ENCODE measurements at regions not wholly inside any gene's neighbourhood (a gene's known extent, or its start where the extent isn't known, plus 50 kb on each side); places are given as distances from the start of the nearest gene placed in this dataset.

- no peaks in the 10 kb centered on the region for H3K4me1 Mint-ChIP-seq
- DNase-seq (ENCODE audit: low spot score in 2 of 2) (no peak), ATAC-seq (replicated peaks; ENCODE audit: extremely low read depth, poor library complexity, severe bottlenecking) (no peak)
- H3K36me3 Mint-ChIP-seq (ENCODE audit: insufficient read depth) = no peaks in the 10 kb centered on the region
- peaks cover 29% of the 10 kb centered on the region for H3K9me3 Mint-ChIP-seq
- no peak overlapping the region for H3K4me3 Mint-ChIP-seq
- H3K27me3 Mint-ChIP-seq = no peaks in the 10 kb centered on the region
- no peak overlapping the region for H3K27ac Mint-ChIP-seq (ENCODE audit: low read depth)
Measured at GRCh38 chr2:40915651-40916050, 463.8 kb upstream of the SLC8A1 start.

- no peak for ATAC-seq (replicated peaks; ENCODE audit: extremely low read depth, poor library complexity, severe bottlenecking)
- H3K36me3 Mint-ChIP-seq (ENCODE audit: insufficient read depth) = no peaks in the 10 kb centered on the region
- no peak overlapping the region for H3K4me3 Mint-ChIP-seq
- H3K4me1 Mint-ChIP-seq = no peaks in the 10 kb centered on the region
- H3K27ac Mint-ChIP-seq (ENCODE audit: low read depth) = no peak overlapping the region
- no peak for DNase-seq (ENCODE audit: low spot score in 2 of 2)
- peaks cover 27% of the 10 kb centered on the region for H3K9me3 Mint-ChIP-seq
- H3K27me3 Mint-ChIP-seq = no peaks in the 10 kb centered on the region
Measured at GRCh38 chr2:40935349-40935748, 483.5 kb upstream of the SLC8A1 start.

GRCh38 chr2:40937284-40937683 lies 485.4 kb upstream of the SLC8A1 start:
- H3K4me3 Mint-ChIP-seq = no peak overlapping the region
- no peak overlapping the region for H3K27ac Mint-ChIP-seq (ENCODE audit: low read depth)
- DNase-seq (ENCODE audit: low spot score in 2 of 2) (no peak), ATAC-seq (replicated peaks; ENCODE audit: extremely low read depth, poor library complexity, severe bottlenecking) (no peak)
- no peaks in the 10 kb centered on the region for H3K4me1 Mint-ChIP-seq
- no peaks in the 10 kb centered on the region for H3K36me3 Mint-ChIP-seq (ENCODE audit: insufficient read depth)
- H3K9me3 Mint-ChIP-seq = peaks cover 22% of the 10 kb centered on the region
- H3K27me3 Mint-ChIP-seq = no peaks in the 10 kb centered on the region

- no peaks in the 10 kb centered on the region for H3K27me3 Mint-ChIP-seq
- H3K9me3 Mint-ChIP-seq = peaks cover 5% of the 10 kb centered on the region
- no peak overlapping the region for H3K4me3 Mint-ChIP-seq
- ATAC-seq (replicated peaks; ENCODE audit: extremely low read depth, poor library complexity, severe bottlenecking) (no peak), DNase-seq (ENCODE audit: low spot score in 2 of 2) (no peak)
- no peaks in the 10 kb centered on the region for H3K36me3 Mint-ChIP-seq (ENCODE audit: insufficient read depth)
- H3K27ac Mint-ChIP-seq (ENCODE audit: low read depth) = no peak overlapping the region
- H3K4me1 Mint-ChIP-seq = no peaks in the 10 kb centered on the region
Measured at GRCh38 chr2:40953341-40953740, 501.5 kb upstream of the SLC8A1 start.

GRCh38 chr2:40955042-40955441 lies 503.2 kb upstream of the SLC8A1 start:
- ATAC-seq (replicated peaks; ENCODE audit: extremely low read depth, poor library complexity, severe bottlenecking) = no peak
- H3K36me3 Mint-ChIP-seq (ENCODE audit: insufficient read depth) = no peaks in the 10 kb centered on the region
- H3K4me1 Mint-ChIP-seq = no peaks in the 10 kb centered on the region
- no peaks in the 10 kb centered on the region for H3K27me3 Mint-ChIP-seq
- H3K9me3 Mint-ChIP-seq = no peaks in the 10 kb centered on the region
- DNase-seq (ENCODE audit: low spot score in 2 of 2) = no peak
- no peak overlapping the region for H3K27ac Mint-ChIP-seq (ENCODE audit: low read depth)
- no peak overlapping the region for H3K4me3 Mint-ChIP-seq

- Mint-ChIP-seq H3K36me3 (ENCODE audit: insufficient read depth) (no peaks in the 10 kb centered on the region), H3K4me1 (no peaks in the 10 kb centered on the region), H3K4me3 (no peak overlapping the region), H3K9me3 (no peaks in the 10 kb centered on the region), H3K27me3 (no peaks in the 10 kb centered on the region), H3K27ac (ENCODE audit: low read depth) (no peak overlapping the region)
- ATAC-seq (replicated peaks; ENCODE audit: extremely low read depth, poor library complexity, severe bottlenecking) (no peak), DNase-seq (ENCODE audit: low spot score in 2 of 2) (no peak)
Measured at GRCh38 chr2:40955635-40956034, 503.7 kb upstream of the SLC8A1 start.

- Mint-ChIP-seq H3K36me3 (ENCODE audit: insufficient read depth) (no peaks in the 10 kb centered on the region), H3K4me3 (no peak overlapping the region), H3K9me3 (peaks cover 8% of the 10 kb centered on the region), H3K4me1 (no peaks in the 10 kb centered on the region), H3K27ac (ENCODE audit: low read depth) (no peak overlapping the region), H3K27me3 (no peaks in the 10 kb centered on the region)
- no peak for DNase-seq (ENCODE audit: low spot score in 2 of 2)
- ATAC-seq (replicated peaks; ENCODE audit: extremely low read depth, poor library complexity, severe bottlenecking) = no peak
Measured at GRCh38 chr2:40957508-40957907, 505.6 kb upstream of the SLC8A1 start.

- ATAC-seq (replicated peaks; ENCODE audit: extremely low read depth, poor library complexity, severe bottlenecking) = no peak
- Mint-ChIP-seq H3K27me3 (no peaks in the 10 kb centered on the region), H3K4me3 (no peak overlapping the region), H3K27ac (ENCODE audit: low read depth) (no peak overlapping the region), H3K36me3 (ENCODE audit: insufficient read depth) (no peaks in the 10 kb centered on the region), H3K9me3 (peaks cover 21% of the 10 kb centered on the region), H3K4me1 (no peaks in the 10 kb centered on the region)
- no peak for DNase-seq (ENCODE audit: low spot score in 2 of 2)
Measured at GRCh38 chr2:40962026-40962425, 510.1 kb upstream of the SLC8A1 start.

GRCh38 chr2:40964509-40965250 lies 512.8 kb upstream of the SLC8A1 start:
- Mint-ChIP-seq H3K27ac (ENCODE audit: low read depth) (no peak overlapping the region), H3K36me3 (ENCODE audit: insufficient read depth) (no peaks in the 10 kb centered on the region), H3K4me1 (no peaks in the 10 kb centered on the region), H3K4me3 (no peak overlapping the region), H3K9me3 (peaks cover 26% of the 10 kb centered on the region), H3K27me3 (no peaks in the 10 kb centered on the region)
- ATAC-seq (replicated peaks; ENCODE audit: extremely low read depth, poor library complexity, severe bottlenecking) (no peak), DNase-seq (ENCODE audit: low spot score in 2 of 2) (no peak)

GRCh38 chr2:40967451-40967850 lies 515.6 kb upstream of the SLC8A1 start:
- Mint-ChIP-seq H3K27me3 (no peaks in the 10 kb centered on the region), H3K36me3 (ENCODE audit: insufficient read depth) (no peaks in the 10 kb centered on the region), H3K4me1 (no peaks in the 10 kb centered on the region), H3K9me3 (peaks cover 19% of the 10 kb centered on the region), H3K27ac (ENCODE audit: low read depth) (no peak overlapping the region), H3K4me3 (no peak overlapping the region)
- ATAC-seq (replicated peaks; ENCODE audit: extremely low read depth, poor library complexity, severe bottlenecking) (no peak), DNase-seq (ENCODE audit: low spot score in 2 of 2) (no peak)

- Mint-ChIP-seq H3K36me3 (ENCODE audit: insufficient read depth) (no peaks in the 10 kb centered on the region), H3K27me3 (no peaks in the 10 kb centered on the region), H3K9me3 (peaks cover 12% of the 10 kb centered on the region), H3K4me1 (no peaks in the 10 kb centered on the region), H3K27ac (ENCODE audit: low read depth) (no peak overlapping the region), H3K4me3 (no peak overlapping the region)
- DNase-seq (ENCODE audit: low spot score in 2 of 2) (no peak), ATAC-seq (replicated peaks; ENCODE audit: extremely low read depth, poor library complexity, severe bottlenecking) (no peak)
Measured at GRCh38 chr2:40975151-40975550, 523.3 kb upstream of the SLC8A1 start.

GRCh38 chr2:40997362-40997761 lies 545.5 kb upstream of the SLC8A1 start:
- ATAC-seq (replicated peaks; ENCODE audit: extremely low read depth, poor library complexity, severe bottlenecking) (no peak), DNase-seq (ENCODE audit: low spot score in 2 of 2) (no peak)
- H3K4me1 Mint-ChIP-seq = no peaks in the 10 kb centered on the region
- H3K36me3 Mint-ChIP-seq (ENCODE audit: insufficient read depth) = no peaks in the 10 kb centered on the region
- H3K27me3 Mint-ChIP-seq = no peaks in the 10 kb centered on the region
- no peak overlapping the region for H3K27ac Mint-ChIP-seq (ENCODE audit: low read depth)
- H3K9me3 Mint-ChIP-seq = peaks cover 20% of the 10 kb centered on the region
- no peak overlapping the region for H3K4me3 Mint-ChIP-seq

- ATAC-seq (replicated peaks; ENCODE audit: extremely low read depth, poor library complexity, severe bottlenecking) (no peak), DNase-seq (ENCODE audit: low spot score in 2 of 2) (no peak)
- Mint-ChIP-seq H3K27me3 (no peaks in the 10 kb centered on the region), H3K36me3 (ENCODE audit: insufficient read depth) (no peaks in the 10 kb centered on the region), H3K9me3 (peaks cover 20% of the 10 kb centered on the region), H3K4me1 (no peaks in the 10 kb centered on the region), H3K4me3 (no peak overlapping the region), H3K27ac (ENCODE audit: low read depth) (no peak overlapping the region)
Measured at GRCh38 chr2:41000374-41000773, 548.5 kb upstream of the SLC8A1 start.

All from central memory CD8-positive, alpha-beta T cell (primary cell).